GM12878 (cell line): ENCODE measurements at regions not wholly inside any gene's neighbourhood (a gene's known extent, or its start where the extent isn't known, plus 50 kb on each side); places are given as distances from the start of the nearest gene placed in this dataset.

ENCODE experiments used
- ATAC-seq: fragments of 200-7000 bp; cut with Tn5 transposase; 3 replicates; pipeline ENCODE4 v1.9.1; 2020; ENCODE audit warnings: mild to moderate bottlenecking, moderate library complexity
- BruUV-seq: library from RNA; stranded (reverse); fragments of 400-500 nt; replicated peaks from 2 replicates; lab custom pipeline; 2021; lab: Mats Ljungman, UMichigan
- CTCF ChIA-PET: fragments of 300-600 bp; sonication (Branson Sonifier 250); formaldehyde crosslinking; extraction: SDS; loops from one replicate; lab custom pipeline; 2021; ENCODE audit warnings: inconsistent platforms; lab: Yijun Ruan, JAX
- POLR2A ChIA-PET: fragments of 350-600 bp; formaldehyde crosslinking; extraction: SDS; loops from one replicate; lab custom pipeline; 2021; ENCODE audit warnings: inconsistent platforms; lab: Charles Lee
- RAD21 ChIA-PET: fragments of 300-600 bp; sonication (Branson Sonifier 250); formaldehyde crosslinking; loops from one replicate; lab custom pipeline; 2023; ENCODE audit warnings: antibody characterized with exemption; ENCODE audit not compliant: unreplicated experiment; lab: Charles Lee
- SMC1A ChIA-PET: fragments of 300-600 bp; sonication (Branson Sonifier 250); formaldehyde crosslinking; loops from one replicate; lab custom pipeline; 2023; ENCODE audit not compliant: unreplicated experiment, uncharacterized antibody; lab: Charles Lee
- DNase-seq: peaks from one replicate; pipeline ENCODE4 v3.0.0-alpha.2; 2011; ENCODE audit warnings: low read depth, low spot score
- FAIRE-seq: peaks from 3 replicates; lab custom pipeline; 2011; peaks lifted over from hg19 to GRCh38; lab: Jason Lieb, UNC
- H2AFZ ChIP-seq: 2 replicates; pipeline ENCODE4 v1.6.0; 2011; ENCODE audit warnings: low read depth, low read length, control low read depth; ENCODE audit not compliant: control insufficient read depth
- H3K27ac ChIP-seq: 2 replicates; pipeline ENCODE4 v1.5.1; 2011; ENCODE audit warnings: control low read depth; ENCODE audit not compliant: control insufficient read depth, insufficient read depth
- H3K27me3 ChIP-seq, 2 experiments: replicated peaks in 1 of 2; 2 replicates each; pipeline versions ENCODE4 v1.6.0 to v1.6.1; 2011; ENCODE audit warnings: low read length in 1 of 2; ENCODE audit not compliant: control insufficient read depth in 2 of 2, insufficient read depth in 2 of 2
- H3K36me3 ChIP-seq, 2 experiments: 2 replicates each; pipeline ENCODE4 v1.5.1; 2011; ENCODE audit warnings: low read length in 1 of 2; ENCODE audit not compliant: control insufficient read depth in 2 of 2, insufficient read depth in 2 of 2
- H3K4me1 ChIP-seq: 2 replicates; pipeline ENCODE4 v1.6.1; 2011; ENCODE audit warnings: mild to moderate bottlenecking, low read length, moderate library complexity, mixed read lengths; ENCODE audit not compliant: control insufficient read depth, insufficient read depth
- H3K4me2 ChIP-seq: 2 replicates; pipeline ENCODE4 v1.6.0; 2011; ENCODE audit warnings: control low read depth; ENCODE audit not compliant: control insufficient read depth, insufficient read depth
- H3K4me3 ChIP-seq: fragments of 200-600 bp; sonication (generic); 2 replicates; pipeline ENCODE4 v1.5.1; 2016
- H3K79me2 ChIP-seq: 2 replicates; pipeline ENCODE4 v1.6.0; 2011; ENCODE audit warnings: low read length; ENCODE audit not compliant: control insufficient read depth, insufficient read depth
- H3K9ac ChIP-seq: 2 replicates; pipeline ENCODE4 v1.8.0; 2011; ENCODE audit warnings: low read length, control low read depth, mixed read lengths; ENCODE audit not compliant: control insufficient read depth, insufficient read depth
- H3K9me3 ChIP-seq: replicated peaks from 3 replicates; pipeline ENCODE4 v1.5.1; 2011; ENCODE audit warnings: mild to moderate bottlenecking, low read length; ENCODE audit not compliant: control insufficient read depth, insufficient read depth
- H4K20me1 ChIP-seq: 2 replicates; pipeline ENCODE4 v1.6.0; 2011; ENCODE audit not compliant: control insufficient read depth, insufficient read depth
- CBX5 ChIP-seq: sonication (generic); IDR thresholded peaks from 2 replicates; pipeline ENCODE4 v1.6.1; 2016; ENCODE audit warnings: low read depth, moderate library complexity, mild to moderate bottlenecking, inconsistent platforms
- CEBPZ ChIP-seq: fragments of 150-350 bp; IDR thresholded peaks from 2 replicates; pipeline ENCODE4 v1.6.1; 2016; ENCODE audit warnings: low read depth, low read length
- CHD1 ChIP-seq: IDR thresholded peaks from 2 replicates; pipeline ENCODE4 v1.6.1; 2012; ENCODE audit warnings: low read depth, low read length, improper control_type of control experiment
- ETV6 ChIP-seq, 2 experiments: fragments of 450-650 bp in 1 of 2; IDR thresholded peaks in 1 of 2; conservative IDR thresholded peaks in 1 of 2; 2 replicates each; pipeline ENCODE4 v1.6.1; 2014; ENCODE audit warnings: antibody characterized with exemption in 1 of 2, borderline replicate concordance in 1 of 2, low read depth in 1 of 2, mild to moderate bottlenecking in 1 of 2, moderate library complexity in 1 of 2
- HSF1 ChIP-seq: fragments of 150-350 bp; IDR thresholded peaks from 2 replicates; pipeline ENCODE4 v1.6.1; 2014; ENCODE audit warnings: mild to moderate bottlenecking, low read depth, low read length
- IRF3 ChIP-seq: fragments of 450-650 bp; IDR thresholded peaks from 2 replicates; pipeline ENCODE4 v1.6.1; 2014; ENCODE audit warnings: mild to moderate bottlenecking
- KDM1A ChIP-seq: fragments of 200-600 bp; sonication (generic); IDR thresholded peaks from 2 replicates; pipeline ENCODE4 v1.6.1; 2016; ENCODE audit warnings: borderline replicate concordance
- NFYB ChIP-seq: IDR thresholded peaks from 2 replicates; pipeline ENCODE4 v1.6.1; 2011; ENCODE audit warnings: low read depth, mild to moderate bottlenecking, low read length, improper control_type of control experiment, moderate library complexity; ENCODE audit not compliant: insufficient read depth
- PBX3 ChIP-seq: IDR thresholded peaks from 2 replicates; pipeline ENCODE4 v1.6.1; 2011; ENCODE audit warnings: mild to moderate bottlenecking, low read depth, low read length, moderate library complexity; ENCODE audit not compliant: insufficient replicate concordance
- RCOR1 ChIP-seq: conservative IDR thresholded peaks from 2 replicates; pipeline ENCODE4 v1.6.1; 2012; ENCODE audit warnings: low read depth, low read length, improper control_type of control experiment
- RELB ChIP-seq: fragments of 450-650 bp; IDR thresholded peaks from 2 replicates; pipeline ENCODE4 v1.6.1; 2017; ENCODE audit warnings: low read depth, mild to moderate bottlenecking, moderate library complexity
- TAF1 ChIP-seq: IDR thresholded peaks from 2 replicates; pipeline ENCODE4 v1.6.1; 2011; ENCODE audit warnings: mild to moderate bottlenecking, low read depth, low read length, borderline replicate concordance
- YBX1 ChIP-seq: fragments of 450-650 bp; IDR thresholded peaks from 2 replicates; pipeline ENCODE4 v1.6.1; 2016; ENCODE audit warnings: antibody characterized with exemption
- WGBS: methylation state at CpG from one replicate; pipeline ENCODE4 v1.1.6; 2016; ENCODE audit warnings: low lambda C conversion rate; ENCODE audit not compliant: insufficient replicate concordance, insufficient coverage; ENCODE audit errors: missing lambda C conversion rate; 5-methylcytosine and 5-hydroxymethylcytosine counted together
- in situ Hi-C: fragments of 300-500 bp; cut with MboI; formaldehyde crosslinking; loops from 9 replicates; pipeline ENCODE4 v1.14.3; 2018; ENCODE audit warnings: mixed read lengths
- intact Hi-C: fragments of 100-400 bp; cut with micrococcal nuclease; formaldehyde crosslinking; loops from one replicate; pipeline ENCODE4 v1.14.2; 2022; ENCODE audit not compliant: unreplicated experiment

GRCh38 chr1:118711356-118711755 lies 276.8 kb downstream of the TBX15 start:
- H3K9me3 ChIP-seq = no peaks in the 10 kb centered on the region
- SMC1A ChIA-PET = no interaction called here
- POLR2A ChIA-PET = no interaction called here
- H3K4me1 ChIP-seq = no peaks in the 10 kb centered on the region
- no peak overlapping the region for H3K27ac ChIP-seq
- RAD21 ChIA-PET = no interaction called here
- no peak overlapping the region for H2AFZ ChIP-seq
- H3K79me2 ChIP-seq = no peaks in the 10 kb centered on the region
- 41% methylated on average over 2 of the region's 2 CpGs for WGBS
- CTCF ChIA-PET = no interaction called here
- no peaks in the 10 kb centered on the region for H3K36me3 ChIP-seq
- no peak for ATAC-seq
- no peaks in the 10 kb centered on the region for H4K20me1 ChIP-seq
- DNase-seq = no peak
- no peak overlapping the region for H3K4me2 ChIP-seq
- no TSS peak for BruUV-seq
- no peak overlapping the region for H3K4me3 ChIP-seq
- in situ Hi-C loops = no loop called here
- intact Hi-C loops = no loop called here
- H3K9ac ChIP-seq = no peak overlapping the region
- no peak for FAIRE-seq
- no peaks in the 10 kb centered on the region for H3K27me3 ChIP-seq
- TF ChIP-seq NFYB = no peak
- no peak for TF ChIP-seq CHD1
- no peak for TF ChIP-seq RELB
- TF ChIP-seq IRF3 = no peak
- TF ChIP-seq RCOR1 = no peak
- no peak for TF ChIP-seq ETV6 (conservative IDR thresholded peaks at IDR 0.05 in 1 of 2, IDR thresholded peaks at IDR 0.05 in 1 of 2; ENCODE audit: borderline replicate concordance in 1 of 2, low read depth in 1 of 2)
- no peak for TF ChIP-seq PBX3
- TF ChIP-seq KDM1A = no peak
- no peak for TF ChIP-seq CBX5
- TF ChIP-seq CEBPZ = no peak
- no peak for TF ChIP-seq TAF1
- no peak for TF ChIP-seq YBX1
- no peak for TF ChIP-seq HSF1
